Astrocyte (in vitro differentiated cells and primary cell): ENCODE measurements at regions not wholly inside any gene's neighbourhood (a gene's known extent, or its start where the extent isn't known, plus 50 kb on each side); places are given as distances from the start of the nearest gene placed in this dataset.

Experiments used
- EZH2 ChIP-seq: IDR thresholded peaks from 2 replicates; pipeline ENCODE4 v1.6.1; 2012; ENCODE audit warnings: mild to moderate bottlenecking, low read length, inconsistent platforms; ENCODE audit not compliant: insufficient read depth
- TF ChIP-seq, protein P1 (sequence below): IDR thresholded peaks from 2 replicates; pipeline ENCODE4 v1.5.1; 2011; ENCODE audit warnings: low read depth, mild to moderate bottlenecking, inconsistent platforms, low read length, moderate library complexity; ENCODE audit not compliant: insufficient read depth

DNA sequence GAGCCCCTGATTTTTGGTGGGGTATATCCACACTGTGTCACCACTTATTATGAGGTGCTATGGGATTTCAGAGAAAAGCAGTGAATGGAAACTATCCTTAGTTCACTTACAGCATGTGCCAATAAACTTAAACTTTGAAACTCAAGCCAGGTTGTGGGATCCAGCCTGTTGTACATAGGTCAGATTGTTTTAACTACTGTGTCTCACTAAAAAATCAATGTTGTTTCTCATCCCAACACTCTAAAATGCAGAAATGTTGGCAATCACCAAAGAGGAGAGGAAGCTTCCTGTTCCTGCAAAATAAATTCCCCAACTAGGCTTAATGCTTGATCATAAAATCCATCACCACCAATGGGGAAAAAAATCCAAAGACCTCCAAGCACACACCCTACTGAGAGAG, 173.7 kb upstream of the ONECUT1 start:
- TF ChIP-seq, protein P1, sequence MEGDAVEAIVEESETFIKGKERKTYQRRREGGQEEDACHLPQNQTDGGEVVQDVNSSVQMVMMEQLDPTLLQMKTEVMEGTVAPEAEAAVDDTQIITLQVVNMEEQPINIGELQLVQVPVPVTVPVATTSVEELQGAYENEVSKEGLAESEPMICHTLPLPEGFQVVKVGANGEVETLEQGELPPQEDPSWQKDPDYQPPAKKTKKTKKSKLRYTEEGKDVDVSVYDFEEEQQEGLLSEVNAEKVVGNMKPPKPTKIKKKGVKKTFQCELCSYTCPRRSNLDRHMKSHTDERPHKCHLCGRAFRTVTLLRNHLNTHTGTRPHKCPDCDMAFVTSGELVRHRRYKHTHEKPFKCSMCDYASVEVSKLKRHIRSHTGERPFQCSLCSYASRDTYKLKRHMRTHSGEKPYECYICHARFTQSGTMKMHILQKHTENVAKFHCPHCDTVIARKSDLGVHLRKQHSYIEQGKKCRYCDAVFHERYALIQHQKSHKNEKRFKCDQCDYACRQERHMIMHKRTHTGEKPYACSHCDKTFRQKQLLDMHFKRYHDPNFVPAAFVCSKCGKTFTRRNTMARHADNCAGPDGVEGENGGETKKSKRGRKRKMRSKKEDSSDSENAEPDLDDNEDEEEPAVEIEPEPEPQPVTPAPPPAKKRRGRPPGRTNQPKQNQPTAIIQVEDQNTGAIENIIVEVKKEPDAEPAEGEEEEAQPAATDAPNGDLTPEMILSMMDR: no peak
- no peak for TF ChIP-seq EZH2
